ENCODE measurements at regions not wholly inside any gene's neighbourhood (a gene's known extent, or its start where the extent isn't known, plus 50 kb on each side); places are given as distances from the start of the nearest gene placed in this dataset.

DNA sequence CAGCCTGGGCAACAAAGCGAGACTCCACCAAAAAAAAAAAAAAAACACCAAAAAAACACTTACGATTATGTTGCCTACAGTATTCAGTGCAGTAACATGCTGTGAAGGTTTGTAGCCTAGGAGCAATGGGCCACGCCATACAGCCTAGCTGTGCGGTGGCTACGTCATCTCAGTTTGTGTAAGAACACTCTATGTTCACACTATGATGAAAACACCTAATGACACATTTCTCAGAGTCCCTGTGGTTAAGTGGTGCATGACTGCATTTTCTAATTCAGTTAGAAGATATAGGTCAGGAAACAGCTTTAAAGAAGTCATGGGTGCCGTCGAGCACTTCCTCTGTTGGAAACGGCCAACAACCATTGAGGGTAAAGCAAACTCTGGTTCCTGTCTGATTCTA, 75.7 kb upstream of the ANO1 start:
- H3K9ac ChIP-seq (ENCODE audit: low read length in 2 of 2), result no peak overlapping the region
- no peak overlapping the region for H3K27ac ChIP-seq (ENCODE audit: low read length)
- H3K4me1 ChIP-seq (ENCODE audit: control insufficient read depth, insufficient read depth, low read length), result peaks cover 11% of the 10 kb centered on the region
- H3K27me3 ChIP-seq (ENCODE audit: control insufficient read depth in 1 of 2, insufficient read depth in 2 of 2, low read length in 2 of 2), result peaks cover 0 to 5% of the 10 kb centered on the region in 2 donors
- no peak overlapping the region for H3K4me3 ChIP-seq (ENCODE audit: low read length in 2 of 2)
- no peaks in the 10 kb centered on the region for H3K9me3 ChIP-seq (ENCODE audit: control insufficient read depth in 2 of 2, low read length in 2 of 2)
- H3K36me3 ChIP-seq (ENCODE audit: control insufficient read depth in 2 of 2, insufficient read depth in 2 of 2, low read length in 2 of 2), result no peaks in the 10 kb centered on the region

DNA sequence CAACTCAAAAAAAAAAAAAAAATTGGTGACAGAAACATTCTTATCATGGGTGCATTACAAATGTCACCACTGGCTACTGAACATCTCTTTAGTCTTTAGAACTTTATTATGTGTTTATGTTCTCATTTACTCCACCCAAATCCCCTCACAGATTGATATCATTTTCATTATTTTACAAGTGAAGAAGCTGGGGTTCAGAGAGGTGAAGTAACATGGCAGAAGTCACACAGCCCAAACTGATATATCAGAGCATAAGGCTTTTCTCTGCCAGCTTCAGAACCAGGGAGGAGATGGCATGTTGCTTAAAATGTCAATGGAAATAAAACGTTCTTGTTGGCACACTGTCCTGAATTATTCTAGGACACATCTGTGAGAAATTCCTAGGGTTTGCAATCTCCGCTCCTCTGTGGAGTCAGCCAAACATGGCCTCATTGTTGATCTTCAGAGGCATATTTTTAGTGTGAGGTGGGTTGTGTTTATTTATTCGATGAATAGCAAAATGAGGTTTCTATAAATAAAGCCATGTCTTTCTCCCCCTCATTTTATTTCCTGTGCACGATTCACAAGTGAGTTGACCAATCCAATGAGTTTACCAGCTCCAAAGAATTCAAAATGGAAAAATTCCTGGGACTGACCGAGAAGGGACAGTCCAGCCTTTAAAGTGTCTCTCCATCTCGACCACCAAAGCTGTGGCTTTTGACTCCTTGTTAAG, 72.9 kb upstream of the ANO1 start:
- Histone ChIP-seq H3K4me3 (ENCODE audit: low read length in 2 of 2) (no peak overlapping the region), H3K4me1 (ENCODE audit: control insufficient read depth, insufficient read depth, low read length) (peaks cover 11% of the 10 kb centered on the region)

DNA sequence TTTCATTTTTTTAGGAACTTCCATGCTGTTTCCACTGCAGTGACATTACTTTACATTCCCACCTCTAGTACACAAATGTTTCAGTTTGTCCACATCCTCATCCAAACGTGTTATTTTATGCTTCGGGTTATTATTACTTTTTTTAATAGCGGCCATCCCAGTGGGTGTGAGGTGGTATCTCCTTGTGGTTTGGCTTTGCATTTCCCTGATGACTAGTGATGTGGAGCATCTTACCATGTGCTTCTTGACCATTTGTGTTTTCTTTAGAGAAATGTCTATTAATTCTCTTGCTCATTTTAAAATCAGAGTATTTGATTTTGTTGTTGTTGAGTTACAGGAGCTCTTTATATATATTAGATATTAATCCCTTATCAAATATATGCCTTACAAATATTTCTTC, 70.3 kb upstream of the ANO1 start:
- Histone ChIP-seq H3K4me1 (ENCODE audit: control insufficient read depth, insufficient read depth, low read length) (peaks cover 11% of the 10 kb centered on the region), H3K27ac (ENCODE audit: low read length) (no peak overlapping the region), H3K9ac (ENCODE audit: low read length in 2 of 2) (no peak overlapping the region), H3K27me3 (ENCODE audit: control insufficient read depth in 1 of 2, insufficient read depth in 2 of 2, low read length in 2 of 2) (no peaks in the 10 kb centered on the region), H3K4me3 (ENCODE audit: low read length in 2 of 2) (no peak overlapping the region), H3K9me3 (ENCODE audit: control insufficient read depth in 2 of 2, low read length in 2 of 2) (no peaks in the 10 kb centered on the region), H3K36me3 (ENCODE audit: control insufficient read depth in 2 of 2, insufficient read depth in 2 of 2, low read length in 2 of 2) (no peaks in the 10 kb centered on the region)

More for the DNA sequence above, 72.9 kb upstream of the ANO1 start:
- Histone ChIP-seq H3K36me3 (ENCODE audit: control insufficient read depth in 2 of 2, insufficient read depth in 2 of 2, low read length in 2 of 2) (no peaks in the 10 kb centered on the region), H3K27me3 (ENCODE audit: control insufficient read depth in 1 of 2, insufficient read depth in 2 of 2, low read length in 2 of 2) (no peaks in the 10 kb centered on the region), H3K27ac (ENCODE audit: low read length) (no peak overlapping the region), H3K9ac (ENCODE audit: low read length in 2 of 2) (no peak overlapping the region), H3K9me3 (ENCODE audit: control insufficient read depth in 2 of 2, low read length in 2 of 2) (no peaks in the 10 kb centered on the region)

GRCh38 chr11:70010774-70011173, 67.3 kb upstream of the ANO1 start:
- Histone ChIP-seq H3K9me3 (ENCODE audit: control insufficient read depth in 2 of 2, low read length in 2 of 2) (no peaks in the 10 kb centered on the region), H3K9ac (ENCODE audit: low read length in 2 of 2) (no peak overlapping the region), H3K27ac (ENCODE audit: low read length) (no peak overlapping the region), H3K4me1 (ENCODE audit: control insufficient read depth, insufficient read depth, low read length) (peaks cover 4% of the 10 kb centered on the region), H3K4me3 (ENCODE audit: low read length in 2 of 2) (no peak overlapping the region), H3K36me3 (ENCODE audit: control insufficient read depth in 2 of 2, insufficient read depth in 2 of 2, low read length in 2 of 2) (no peaks in the 10 kb centered on the region), H3K27me3 (ENCODE audit: control insufficient read depth in 1 of 2, insufficient read depth in 2 of 2, low read length in 2 of 2) (no peaks in the 10 kb centered on the region)

DNA sequence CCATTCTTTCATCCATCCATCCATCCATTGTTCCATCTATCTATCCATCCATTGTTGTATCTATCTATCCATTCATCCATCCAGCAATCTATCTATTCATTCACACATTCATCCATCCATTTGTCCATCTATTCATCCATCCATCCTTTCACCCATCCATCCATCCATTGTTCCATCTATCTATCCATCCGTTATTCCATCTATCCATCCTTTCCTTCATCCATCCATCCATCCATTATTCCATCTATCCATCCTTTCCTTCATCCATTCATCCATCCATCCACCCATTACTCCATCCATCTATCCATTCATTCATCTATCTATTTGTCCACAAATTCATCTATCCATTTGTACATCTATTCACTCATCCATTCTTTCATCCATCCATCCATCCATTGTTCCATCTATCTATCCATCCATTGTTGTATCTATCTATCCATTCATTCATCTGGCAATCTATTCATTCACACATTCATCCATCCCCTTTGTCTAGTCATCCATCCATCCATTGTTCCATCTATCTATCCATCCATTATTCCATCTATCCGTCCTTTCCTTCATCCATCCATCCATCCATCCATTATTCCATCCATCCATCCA, 65.9 kb upstream of the ANO1 start:
- Histone ChIP-seq H3K4me1 (ENCODE audit: control insufficient read depth, insufficient read depth, low read length) (no peaks in the 10 kb centered on the region), H3K9ac (ENCODE audit: low read length in 2 of 2) (no peak overlapping the region), H3K27me3 (ENCODE audit: control insufficient read depth in 1 of 2, insufficient read depth in 2 of 2, low read length in 2 of 2) (no peaks in the 10 kb centered on the region), H3K27ac (ENCODE audit: low read length) (no peak overlapping the region), H3K4me3 (ENCODE audit: low read length in 2 of 2) (no peak overlapping the region), H3K36me3 (ENCODE audit: control insufficient read depth in 2 of 2, insufficient read depth in 2 of 2, low read length in 2 of 2) (no peaks in the 10 kb centered on the region), H3K9me3 (ENCODE audit: control insufficient read depth in 2 of 2, low read length in 2 of 2) (no peaks in the 10 kb centered on the region)

GRCh38 chr11:70014291-70014690, 63.8 kb upstream of the ANO1 start:
- no peaks in the 10 kb centered on the region for H3K4me1 ChIP-seq (ENCODE audit: control insufficient read depth, insufficient read depth, low read length)
- H3K36me3 ChIP-seq (ENCODE audit: control insufficient read depth in 2 of 2, insufficient read depth in 2 of 2, low read length in 2 of 2), result no peaks in the 10 kb centered on the region
- no peaks in the 10 kb centered on the region for H3K27me3 ChIP-seq (ENCODE audit: control insufficient read depth in 1 of 2, insufficient read depth in 2 of 2, low read length in 2 of 2)
- H3K9me3 ChIP-seq (ENCODE audit: control insufficient read depth in 2 of 2, low read length in 2 of 2), result no peaks in the 10 kb centered on the region
- H3K4me3 ChIP-seq (ENCODE audit: low read length in 2 of 2), result no peak overlapping the region
- no peak overlapping the region for H3K9ac ChIP-seq (ENCODE audit: low read length in 2 of 2)
- no peak overlapping the region for H3K27ac ChIP-seq (ENCODE audit: low read length)

GRCh38 chr11:70016666-70017367, 61.3 kb upstream of the ANO1 start:
- H3K27me3 ChIP-seq (ENCODE audit: control insufficient read depth in 1 of 2, insufficient read depth in 2 of 2, low read length in 2 of 2), result peaks cover 0 to under 1% of the 10 kb centered on the region in 2 donors
- H3K9ac ChIP-seq (ENCODE audit: low read length in 2 of 2), result no peak overlapping the region
- no peaks in the 10 kb centered on the region for H3K36me3 ChIP-seq (ENCODE audit: control insufficient read depth in 2 of 2, insufficient read depth in 2 of 2, low read length in 2 of 2)
- no peak overlapping the region for H3K27ac ChIP-seq (ENCODE audit: low read length)
- no peak overlapping the region for H3K4me3 ChIP-seq (ENCODE audit: low read length in 2 of 2)
- no peaks in the 10 kb centered on the region for H3K4me1 ChIP-seq (ENCODE audit: control insufficient read depth, insufficient read depth, low read length)
- no peaks in the 10 kb centered on the region for H3K9me3 ChIP-seq (ENCODE audit: control insufficient read depth in 2 of 2, low read length in 2 of 2)

- Histone ChIP-seq H3K9me3 (ENCODE audit: control insufficient read depth in 2 of 2, low read length in 2 of 2) (peaks cover 0 to 3% of the 10 kb centered on the region in 2 donors), H3K27ac (ENCODE audit: low read length) (no peak overlapping the region), H3K36me3 (ENCODE audit: control insufficient read depth in 2 of 2, insufficient read depth in 2 of 2, low read length in 2 of 2) (no peaks in the 10 kb centered on the region), H3K27me3 (ENCODE audit: control insufficient read depth in 1 of 2, insufficient read depth in 2 of 2, low read length in 2 of 2) (peaks cover 0 to 3% of the 10 kb centered on the region in 2 donors), H3K9ac (ENCODE audit: low read length in 2 of 2) (no peak overlapping the region), H3K4me1 (ENCODE audit: control insufficient read depth, insufficient read depth, low read length) (no peaks in the 10 kb centered on the region), H3K4me3 (ENCODE audit: low read length in 2 of 2) (no peak overlapping the region)
Observed at GRCh38 chr11:70018816-70019215, 59.3 kb upstream of the ANO1 start.

DNA sequence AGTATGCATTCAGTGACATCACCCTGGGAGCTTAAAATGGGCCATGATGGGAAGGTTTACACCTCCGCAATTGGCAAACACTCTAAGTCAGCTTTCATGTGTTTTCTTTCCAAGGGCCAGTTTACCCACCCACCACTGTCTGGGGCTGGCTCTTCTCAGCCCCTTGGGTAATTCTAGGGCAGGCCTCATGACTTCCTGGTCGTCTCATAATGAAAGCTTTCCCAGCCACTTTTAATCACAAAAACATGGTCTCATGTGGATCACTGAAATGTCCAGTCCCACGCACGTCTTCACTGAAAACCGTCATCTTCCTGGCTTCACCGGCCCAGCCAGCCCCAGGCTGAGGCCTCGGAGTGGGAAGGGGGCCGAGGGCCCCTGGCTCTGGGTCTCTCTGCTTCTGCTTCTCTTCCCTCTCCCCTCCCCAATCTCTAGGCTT, 58.5 kb upstream of the ANO1 start:
- H3K9ac ChIP-seq (ENCODE audit: low read length in 2 of 2), result no peak overlapping the region
- H3K27me3 ChIP-seq (ENCODE audit: control insufficient read depth in 1 of 2, insufficient read depth in 2 of 2, low read length in 2 of 2), result peaks cover 0 to 3% of the 10 kb centered on the region in 2 donors
- H3K9me3 ChIP-seq (ENCODE audit: control insufficient read depth in 2 of 2, low read length in 2 of 2), result peaks cover 0 to 3% of the 10 kb centered on the region in 2 donors
- H3K27ac ChIP-seq (ENCODE audit: low read length), result no peak overlapping the region
- H3K4me1 ChIP-seq (ENCODE audit: control insufficient read depth, insufficient read depth, low read length), result no peaks in the 10 kb centered on the region
- no peak overlapping the region for H3K4me3 ChIP-seq (ENCODE audit: low read length in 2 of 2)
- no peaks in the 10 kb centered on the region for H3K36me3 ChIP-seq (ENCODE audit: control insufficient read depth in 2 of 2, insufficient read depth in 2 of 2, low read length in 2 of 2)

- Histone ChIP-seq H3K27ac (ENCODE audit: low read length) (no peak overlapping the region), H3K36me3 (ENCODE audit: control insufficient read depth in 2 of 2, insufficient read depth in 2 of 2, low read length in 2 of 2) (no peaks in the 10 kb centered on the region), H3K9me3 (ENCODE audit: control insufficient read depth in 2 of 2, low read length in 2 of 2) (peaks cover 3% of the 10 kb centered on the region in 2 donors), H3K27me3 (ENCODE audit: control insufficient read depth in 1 of 2, insufficient read depth in 2 of 2, low read length in 2 of 2) (peaks cover 0 to 3% of the 10 kb centered on the region in 2 donors), H3K9ac (ENCODE audit: low read length in 2 of 2) (no peak overlapping the region), H3K4me3 (ENCODE audit: low read length in 2 of 2) (no peak overlapping the region), H3K4me1 (ENCODE audit: control insufficient read depth, insufficient read depth, low read length) (no peaks in the 10 kb centered on the region)
Observed at GRCh38 chr11:70020336-70021214, 57.5 kb upstream of the ANO1 start.

Data from stomach smooth muscle (tissue), 2 donors.